ENCODE measurements at regions not wholly inside any gene's neighbourhood (a gene's known extent, or its start where the extent isn't known, plus 50 kb on each side); places are given as distances from the start of the nearest gene placed in this dataset.

DNA sequence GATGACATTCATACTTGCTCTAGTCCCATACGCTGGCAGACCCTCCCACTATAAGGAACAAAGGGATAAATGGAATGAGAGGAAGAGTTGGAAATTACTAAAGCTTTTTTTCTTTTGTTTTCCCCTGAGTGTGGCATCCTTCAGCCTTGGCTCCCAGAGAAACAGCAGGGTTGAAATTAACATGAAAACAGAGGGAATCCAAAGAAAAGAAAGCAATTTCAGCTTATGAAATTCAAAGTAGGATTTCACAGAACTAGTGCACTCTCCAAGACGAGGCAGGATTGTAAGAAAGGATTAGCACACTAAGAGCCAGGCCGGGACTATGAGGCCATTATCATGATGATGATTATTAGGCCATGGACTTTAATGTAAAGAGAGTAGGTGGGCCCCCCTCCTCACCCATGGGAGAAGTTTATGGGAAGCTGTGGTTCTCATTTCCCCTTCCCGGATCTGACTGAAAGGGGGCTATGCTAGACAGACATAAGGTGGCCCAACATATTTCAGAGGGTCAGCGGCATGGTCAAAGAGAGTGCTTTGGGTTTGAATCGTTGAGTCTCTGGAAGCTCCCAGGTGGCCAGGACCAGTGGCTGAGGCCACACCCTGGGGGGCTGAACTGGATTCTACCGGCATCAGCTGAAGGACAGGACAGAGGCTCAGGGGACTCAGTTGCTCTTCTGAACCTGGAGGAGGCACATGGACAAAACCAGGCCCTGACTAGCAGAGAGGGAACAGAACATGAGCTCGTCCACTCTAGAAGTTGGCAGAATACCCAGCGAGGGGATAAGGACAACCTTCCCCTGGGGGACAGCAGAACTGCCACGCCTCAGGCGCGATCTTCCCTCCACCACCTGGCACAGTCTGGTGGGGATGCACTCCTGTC is 100.1 kb upstream of the ARL4C start:
- TF ChIP-seq, protein P1, sequence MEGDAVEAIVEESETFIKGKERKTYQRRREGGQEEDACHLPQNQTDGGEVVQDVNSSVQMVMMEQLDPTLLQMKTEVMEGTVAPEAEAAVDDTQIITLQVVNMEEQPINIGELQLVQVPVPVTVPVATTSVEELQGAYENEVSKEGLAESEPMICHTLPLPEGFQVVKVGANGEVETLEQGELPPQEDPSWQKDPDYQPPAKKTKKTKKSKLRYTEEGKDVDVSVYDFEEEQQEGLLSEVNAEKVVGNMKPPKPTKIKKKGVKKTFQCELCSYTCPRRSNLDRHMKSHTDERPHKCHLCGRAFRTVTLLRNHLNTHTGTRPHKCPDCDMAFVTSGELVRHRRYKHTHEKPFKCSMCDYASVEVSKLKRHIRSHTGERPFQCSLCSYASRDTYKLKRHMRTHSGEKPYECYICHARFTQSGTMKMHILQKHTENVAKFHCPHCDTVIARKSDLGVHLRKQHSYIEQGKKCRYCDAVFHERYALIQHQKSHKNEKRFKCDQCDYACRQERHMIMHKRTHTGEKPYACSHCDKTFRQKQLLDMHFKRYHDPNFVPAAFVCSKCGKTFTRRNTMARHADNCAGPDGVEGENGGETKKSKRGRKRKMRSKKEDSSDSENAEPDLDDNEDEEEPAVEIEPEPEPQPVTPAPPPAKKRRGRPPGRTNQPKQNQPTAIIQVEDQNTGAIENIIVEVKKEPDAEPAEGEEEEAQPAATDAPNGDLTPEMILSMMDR (IDR thresholded peaks at IDR 0.05; ENCODE audit: insufficient read depth, low read depth, low read length, missing control alignments): no peak
- DNase-seq (ENCODE audit: low read depth): no peak
- H3K4me3 ChIP-seq (ENCODE audit: low read depth, low read length): no peak overlapping the region

DNA sequence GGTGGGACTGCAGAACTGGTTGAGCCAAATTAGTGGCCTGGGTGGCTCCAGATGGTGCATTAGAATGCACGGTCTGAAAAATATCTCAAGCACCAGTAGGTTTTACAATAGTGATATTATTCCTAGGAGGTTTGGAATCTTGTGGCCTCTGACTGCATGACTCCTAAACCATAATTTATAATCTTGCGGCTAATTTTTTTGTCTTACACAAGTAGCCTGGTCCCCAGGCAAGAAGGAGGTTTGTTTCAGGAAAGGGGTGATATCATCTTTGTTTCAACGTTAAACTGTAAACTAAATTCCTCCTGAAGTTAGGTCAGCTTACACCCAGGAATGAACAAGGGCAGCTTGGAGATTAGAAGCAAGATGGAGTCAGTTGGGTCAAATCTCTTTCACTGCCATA is 98.9 kb upstream of the ARL4C start:
- TF ChIP-seq, protein P1 (IDR thresholded peaks at IDR 0.05; ENCODE audit: insufficient read depth, low read depth, low read length, missing control alignments): no peak
- no peak for DNase-seq (ENCODE audit: low read depth)
- no peak overlapping the region for H3K4me3 ChIP-seq (ENCODE audit: low read depth, low read length)

DNA sequence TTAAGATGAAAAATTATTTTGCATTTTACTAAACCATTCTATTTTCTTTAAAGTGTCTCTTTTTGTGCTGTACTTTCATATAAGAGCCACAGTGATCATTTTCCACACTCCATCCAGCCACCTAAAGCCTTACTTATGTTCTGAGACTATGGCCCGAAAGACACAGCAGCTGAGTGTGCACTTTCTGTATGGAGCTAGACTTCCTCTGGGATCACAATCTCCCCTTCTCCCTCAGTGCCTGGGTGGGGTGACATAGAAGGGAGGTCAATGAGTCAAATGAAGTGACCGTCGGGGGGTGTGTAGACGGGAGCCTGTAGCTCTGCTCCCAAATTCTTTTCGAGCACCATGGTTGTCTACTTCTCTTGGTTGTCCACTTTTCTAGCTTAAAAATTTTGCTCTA is 97.8 kb upstream of the ARL4C start:
- TF ChIP-seq, protein P1 (IDR thresholded peaks at IDR 0.05; ENCODE audit: insufficient read depth, low read depth, low read length, missing control alignments): no peak
- no peak overlapping the region for H3K4me3 ChIP-seq (ENCODE audit: low read depth, low read length)
- no peak for DNase-seq (ENCODE audit: low read depth)

DNA sequence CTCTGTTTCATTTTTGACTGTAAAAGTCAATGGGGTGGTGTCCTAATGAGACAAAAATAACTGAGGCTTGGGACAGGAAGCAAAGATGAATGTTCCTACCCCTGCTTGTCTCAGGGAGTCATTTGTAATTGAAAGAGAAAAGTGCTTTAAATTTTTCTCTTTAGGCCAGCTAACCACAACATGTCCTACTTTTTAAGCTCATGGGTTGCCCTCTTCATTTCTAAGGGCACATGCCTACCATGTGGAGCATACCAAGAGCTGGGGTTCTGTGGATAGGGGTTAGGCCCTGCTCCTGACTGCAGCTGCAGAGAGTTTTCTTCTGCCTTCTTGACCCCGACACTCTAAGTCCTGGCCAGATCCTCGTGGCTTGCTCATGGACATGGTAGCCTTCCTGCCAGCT is 96.8 kb upstream of the ARL4C start:
- TF ChIP-seq, protein P1 (IDR thresholded peaks at IDR 0.05; ENCODE audit: insufficient read depth, low read depth, low read length, missing control alignments): no peak
- no peak overlapping the region for H3K4me3 ChIP-seq (ENCODE audit: low read depth, low read length)
- no peak for DNase-seq (ENCODE audit: low read depth)

DNA sequence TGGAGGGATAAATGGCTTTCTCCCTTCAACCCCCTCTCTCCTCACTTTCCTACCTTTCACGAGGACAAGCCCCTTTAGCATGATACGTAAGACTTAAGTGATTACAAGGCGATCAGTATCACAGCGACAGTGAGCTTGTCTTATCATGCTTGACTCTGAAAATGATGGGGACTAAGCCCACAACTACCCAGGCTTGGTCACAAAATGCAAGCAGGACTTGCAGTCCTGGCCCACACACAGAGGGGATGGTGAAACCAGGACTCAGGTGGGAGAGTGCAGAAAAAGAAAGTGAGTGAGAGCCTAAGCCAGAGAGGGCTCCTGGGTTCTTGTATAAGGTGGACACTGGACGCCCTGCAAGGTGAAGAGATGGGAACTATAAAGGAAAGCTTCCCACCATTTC is 95.7 kb upstream of the ARL4C start:
- H3K4me3 ChIP-seq (ENCODE audit: low read depth, low read length): no peak overlapping the region
- TF ChIP-seq, protein P1 (IDR thresholded peaks at IDR 0.05; ENCODE audit: insufficient read depth, low read depth, low read length, missing control alignments): no peak
- no peak for DNase-seq (ENCODE audit: low read depth)

DNA sequence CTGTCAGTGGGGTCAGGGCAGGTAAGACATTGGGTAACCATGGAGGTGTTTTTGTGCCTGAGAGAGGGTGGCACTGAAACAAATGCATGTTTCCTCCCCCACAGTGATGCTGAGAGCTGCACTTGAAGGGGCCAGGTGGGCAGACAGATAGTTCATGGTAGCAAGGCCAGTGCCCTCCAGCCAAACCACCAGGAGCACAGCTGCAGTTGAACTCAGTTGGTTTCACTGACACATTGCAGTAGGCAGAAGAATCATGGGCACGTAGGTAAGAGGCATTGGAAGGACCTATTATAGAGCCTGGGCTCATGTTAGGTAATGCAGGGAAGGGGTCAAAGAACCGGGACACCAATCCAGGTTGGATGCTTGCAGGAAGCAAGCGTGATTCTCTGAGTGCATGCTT is 93.2 kb upstream of the ARL4C start:
- TF ChIP-seq, protein P1 (IDR thresholded peaks at IDR 0.05; ENCODE audit: insufficient read depth, low read depth, low read length, missing control alignments): no peak
- no peak overlapping the region for H3K4me3 ChIP-seq (ENCODE audit: low read depth, low read length)

DNA sequence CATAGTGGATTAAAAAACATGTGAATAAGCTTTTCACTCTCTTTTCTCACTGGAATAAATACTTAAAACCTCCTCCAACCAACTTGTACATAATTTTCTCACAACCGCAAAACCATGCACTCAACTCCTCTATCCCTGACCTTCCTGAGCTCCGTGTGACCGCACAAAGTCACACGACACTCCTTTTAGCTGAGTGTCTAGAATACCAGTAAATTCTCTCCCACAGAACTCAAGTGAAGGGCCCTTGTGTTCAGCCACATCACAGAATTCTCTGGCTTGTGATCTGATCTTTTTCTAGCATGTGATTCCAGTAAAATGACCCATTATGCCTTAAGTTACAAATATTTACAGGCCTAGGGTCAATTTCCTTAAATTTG is 91.2 kb upstream of the ARL4C start:
- DNase-seq (ENCODE audit: low read depth): no peak
- no peak overlapping the region for H3K4me3 ChIP-seq (ENCODE audit: low read depth, low read length)
- TF ChIP-seq, protein P1 (IDR thresholded peaks at IDR 0.05; ENCODE audit: insufficient read depth, low read depth, low read length, missing control alignments): no peak

More for the DNA sequence above, 93.2 kb upstream of the ARL4C start:
- no peak for DNase-seq (ENCODE audit: low read depth)
